Transverse colon (tissue), 4 donors: ENCODE measurements at regions not wholly inside any gene's neighbourhood (a gene's known extent, or its start where the extent isn't known, plus 50 kb on each side); places are given as distances from the start of the nearest gene placed in this dataset.

ENCODE experiments used
- DNase-seq: peaks from one replicate; pipeline ENCODE4 v3.0.0-alpha.2; 2019
- H3K27ac ChIP-seq, 4 donors: fragments of 200-600 bp; sonication (generic); 2 replicates each; pipeline ENCODE4 v1.5.1; 2016 to 2018; ENCODE audit warnings: inconsistent platforms in 4 of 4
- H3K27me3 ChIP-seq: fragments of 200-600 bp; sonication (generic); 2 replicates; pipeline ENCODE4 v1.5.1; 2017; ENCODE audit warnings: inconsistent platforms
- H3K36me3 ChIP-seq, 4 donors: fragments of 200-600 bp; sonication (generic); 2 replicates each; pipeline ENCODE4 v1.5.1; 2017 to 2019; ENCODE audit warnings: inconsistent platforms in 4 of 4
- H3K4me1 ChIP-seq, 4 donors: fragments of 200-600 bp; sonication (generic); 2 replicates each; pipeline ENCODE4 v1.5.1; 2017 to 2020; ENCODE audit warnings: inconsistent platforms in 4 of 4
- H3K4me3 ChIP-seq, 4 donors: fragments of 200-600 bp; sonication (generic); 1 replicate in 1 of 4; 2 replicates in 3 of 4; pipeline versions ENCODE4 v1.5.1 to v1.6.1; 2017 to 2019; ENCODE audit warnings: inconsistent platforms in 4 of 4
- H3K9me3 ChIP-seq, 2 donors: fragments of 200-600 bp; sonication (generic); 2 replicates each; pipeline ENCODE4 v1.5.1; 2017 to 2019; ENCODE audit warnings: inconsistent platforms in 2 of 2
- CTCF ChIP-seq, 5 experiments: fragments of 200-600 bp in 3 of 5; fragments of 450-650 bp in 2 of 5; sonication (generic) in 3 of 5; IDR thresholded peaks; 1 replicate in 2 of 5; 2 replicates in 3 of 5; pipeline ENCODE4 v1.5.1; 2016 to 2017; ENCODE audit warnings: antibody characterized with exemption in 5 of 5, inconsistent platforms in 3 of 5, mild to moderate bottlenecking in 2 of 5, moderate library complexity in 1 of 5
- EP300 ChIP-seq: sonication (generic); formaldehyde crosslinking; IDR thresholded peaks from one replicate; pipeline ENCODE4 v1.6.1; 2017; ENCODE audit warnings: antibody characterized with exemption, low read depth
- POLR2A ChIP-seq: fragments of 450-650 bp; IDR thresholded peaks from one replicate; pipeline ENCODE4 v1.6.1; 2016; ENCODE audit warnings: antibody characterized with exemption, mild to moderate bottlenecking, moderate library complexity
- POLR2AphosphoS5 ChIP-seq, 3 donors: sonication (generic); formaldehyde crosslinking; IDR thresholded peaks; one replicate each; pipeline ENCODE4 v1.6.1; 2016; ENCODE audit warnings: antibody characterized with exemption in 3 of 3
- WGBS, 2 donors: methylation state at CpG; one replicate each; pipeline ENCODE4 v1.1.5; 2018; ENCODE audit warnings: low coverage in 1 of 2; 5-methylcytosine and 5-hydroxymethylcytosine counted together
- in situ Hi-C, 4 donors: fragments of 200-750 bp; cut with MboI; loops; one replicate each; pipeline versions ENCODE4 v1.15.0 to v1.15.1; 2017; ENCODE audit warnings: low sequenced_read_pairs in 3 of 4, low pct_ligation_motif_present in 1 of 4, low pct_unique_long_range_greater_than_20kb in 1 of 4
- intact Hi-C: fragments of 100-400 bp; cut with DNase I; formaldehyde crosslinking; loops from one replicate; pipeline ENCODE4 v1.15.1; 2023; ENCODE audit warnings: low total_unique reads

DNA sequence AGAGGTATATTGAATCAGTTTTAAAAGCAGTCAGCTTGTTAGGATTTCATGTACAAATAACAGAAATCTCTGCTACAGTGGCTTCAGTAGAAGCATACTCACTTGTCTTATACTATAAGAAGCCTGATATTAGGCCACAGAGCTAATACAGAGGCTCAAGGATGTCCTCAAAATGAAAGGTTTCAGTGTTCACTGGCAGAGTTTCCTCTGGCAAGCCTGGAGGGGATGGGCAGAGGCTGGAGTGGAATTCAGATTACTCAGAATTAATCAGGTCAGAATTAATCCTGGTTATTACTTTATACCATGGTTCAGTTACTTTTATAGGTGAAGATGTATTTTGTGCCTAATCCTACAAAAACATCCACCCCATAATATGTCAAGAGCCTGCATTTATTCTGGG lies 520.5 kb downstream of the USP25 start:
- H3K27ac ChIP-seq = no peak overlapping the region
- H3K4me1 ChIP-seq = no peaks in the 10 kb centered on the region
- in situ Hi-C loops (loop anchor here in 1 of 4 donors (25.0 kb wide), 1 partner anchor 112 kb away; no protein-coding TSS in a partner anchor), intact Hi-C loops (no loop called here)
- no peak for TF ChIP-seq POLR2AphosphoS5 (IDR thresholded peaks at IDR 0.05)
- no peak for TF ChIP-seq CTCF (IDR thresholded peaks at IDR 0.05)
- TF ChIP-seq POLR2A = no peak
- no peak for TF ChIP-seq EP300
- no peak for DNase-seq
- H3K36me3 ChIP-seq = no peaks in the 10 kb centered on the region
- no peaks in the 10 kb centered on the region for H3K9me3 ChIP-seq
- no peaks in the 10 kb centered on the region for H3K27me3 ChIP-seq
- no peak overlapping the region for H3K4me3 ChIP-seq

- in situ Hi-C loops (loop anchor here in 1 of 4 donors (25.0 kb wide), 1 partner anchor 103 kb away; no protein-coding TSS in a partner anchor), intact Hi-C loops (no loop called here)
- Histone ChIP-seq H3K27me3 (no peaks in the 10 kb centered on the region), H3K9me3 (no peaks in the 10 kb centered on the region), H3K4me1 (no peaks in the 10 kb centered on the region), H3K4me3 (no peak overlapping the region), H3K36me3 (no peaks in the 10 kb centered on the region), H3K27ac (no peak overlapping the region)
- no peak for DNase-seq
- 81 to 86% methylated on average over 3 to 7 of the region's 7 CpGs for WGBS, 2 donors
- TF ChIP-seq EP300 (no peak), CTCF (IDR thresholded peaks at IDR 0.05) (no peak), POLR2A (no peak), POLR2AphosphoS5 (IDR thresholded peaks at IDR 0.05) (no peak)
Observed at GRCh38 chr21:16258844-16259611, 529.2 kb downstream of the USP25 start.

DNA sequence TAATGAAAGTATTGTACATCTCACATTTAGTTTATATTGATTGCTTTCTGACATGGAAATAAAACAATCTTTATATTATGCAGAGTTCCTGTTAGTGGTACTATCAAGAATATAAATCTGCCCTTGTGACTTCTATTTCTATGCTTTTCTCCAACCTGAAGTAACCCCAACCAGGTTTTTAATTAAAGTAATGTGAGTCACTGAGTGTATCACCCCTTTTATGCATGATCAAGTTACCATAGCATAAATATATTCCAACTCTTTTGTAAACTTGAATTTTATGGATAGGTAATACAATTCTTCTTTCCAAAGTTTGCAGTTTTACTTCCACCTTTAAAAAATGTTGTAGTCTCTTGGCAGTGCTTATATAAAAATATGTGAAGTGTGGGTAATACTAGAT lies 532.3 kb downstream of the USP25 start:
- Histone ChIP-seq H3K4me1 (no peaks in the 10 kb centered on the region), H3K27ac (no peak overlapping the region), H3K27me3 (no peaks in the 10 kb centered on the region), H3K4me3 (no peak overlapping the region), H3K9me3 (no peaks in the 10 kb centered on the region), H3K36me3 (no peaks in the 10 kb centered on the region)
- DNase-seq = no peak
- in situ Hi-C loops = loop anchor here in 1 of 4 donors (25.0 kb wide), 1 partner anchor 100 kb away; no protein-coding TSS in a partner anchor
- intact Hi-C loops = no loop called here
- TF ChIP-seq CTCF (IDR thresholded peaks at IDR 0.05) (no peak), EP300 (no peak), POLR2AphosphoS5 (IDR thresholded peaks at IDR 0.05) (no peak), POLR2A (no peak)

- no peaks in the 10 kb centered on the region for H3K27me3 ChIP-seq
- intact Hi-C loops = no loop called here
- no peak for TF ChIP-seq POLR2AphosphoS5 (IDR thresholded peaks at IDR 0.05)
- H3K36me3 ChIP-seq = no peaks in the 10 kb centered on the region
- no peak overlapping the region for H3K27ac ChIP-seq
- no peaks in the 10 kb centered on the region for H3K9me3 ChIP-seq
- no peak for DNase-seq
- WGBS, 2 donors = 49 to 57% methylated on average over 4 of the region's 4 CpGs
- in situ Hi-C loops = loop anchor here in 1 of 4 donors (25.0 kb wide), 1 partner anchor 98 kb away; no protein-coding TSS in a partner anchor
- H3K4me3 ChIP-seq = no peak overlapping the region
- H3K4me1 ChIP-seq = no peaks in the 10 kb centered on the region
Observed at GRCh38 chr21:16264319-16264718, 534.5 kb downstream of the USP25 start.

- TF ChIP-seq EP300 (no peak), POLR2A (no peak), CTCF (IDR thresholded peaks at IDR 0.05) (no peak), POLR2AphosphoS5 (IDR thresholded peaks at IDR 0.05) (no peak)
- H3K4me1 ChIP-seq = no peaks in the 10 kb centered on the region
- H3K4me3 ChIP-seq = no peak overlapping the region
- H3K27me3 ChIP-seq = no peaks in the 10 kb centered on the region
- in situ Hi-C loops (loop anchor here in 1 of 4 donors (25.0 kb wide), 1 partner anchor 93 kb away; no protein-coding TSS in a partner anchor), intact Hi-C loops (no loop called here)
- no peak overlapping the region for H3K27ac ChIP-seq
- 76 to 78% methylated on average over 1 of the region's 1 CpG for WGBS, 2 donors
- no peak for DNase-seq
- no peaks in the 10 kb centered on the region for H3K9me3 ChIP-seq
- H3K36me3 ChIP-seq = no peaks in the 10 kb centered on the region
Observed at GRCh38 chr21:16269476-16269875, 539.7 kb downstream of the USP25 start.
